ENCODE measurements at regions not wholly inside any gene's neighbourhood (a gene's known extent, or its start where the extent isn't known, plus 50 kb on each side); places are given as distances from the start of the nearest gene placed in this dataset.

DNA sequence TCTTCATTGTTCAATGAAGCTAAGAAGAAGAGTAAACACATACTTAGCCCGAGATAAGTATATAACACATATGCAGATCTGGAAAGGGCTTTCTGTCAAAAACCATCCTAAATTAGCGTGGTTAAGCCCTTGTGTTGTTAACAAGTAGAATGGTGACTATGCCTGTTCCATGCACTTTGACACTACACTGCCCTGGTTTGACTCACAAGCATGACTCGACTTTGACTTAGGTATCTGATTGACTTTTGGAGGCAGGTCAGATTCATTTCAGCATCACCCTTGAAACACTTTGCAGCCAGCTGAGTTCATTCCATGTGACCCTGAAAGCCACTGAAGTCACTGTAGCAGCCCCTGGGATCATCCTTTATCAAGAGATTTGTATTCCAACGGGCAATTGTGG lies 239.8 kb downstream of the TBX18 start:
- no peak for TF ChIP-seq POLR2A (IDR thresholded peaks at IDR 0.05; ENCODE audit: low read depth, low read length)
- TF ChIP-seq POLR2AphosphoS5 (IDR thresholded peaks at IDR 0.05; ENCODE audit: low read depth, low read length), result no peak
